Endothelial cell of umbilical vein (primary cell): ENCODE measurements at regions not wholly inside any gene's neighbourhood (a gene's known extent, or its start where the extent isn't known, plus 50 kb on each side); places are given as distances from the start of the nearest gene placed in this dataset.

ENCODE experiments used
- BruUV-seq: library from RNA; stranded (reverse); fragments of 400-500 nt; replicated peaks from 2 replicates; lab custom pipeline; 2021; lab: Mats Ljungman, UMichigan
- CTCF ChIA-PET: fragments of 300-600, 350-600 bp; sonication (Branson Sonifier 250); formaldehyde crosslinking; loops from one replicate; lab custom pipeline; 2021; ENCODE audit warnings: antibody characterized with exemption, inconsistent platforms; lab: Charles Lee
- POLR2A ChIA-PET: fragments of 300-600, 350-600 bp; sonication (Branson Sonifier 250); formaldehyde crosslinking; loops from one replicate; lab custom pipeline; 2021; ENCODE audit warnings: antibody characterized with exemption, inconsistent platforms; lab: Charles Lee
- DNase-seq: peaks from one replicate; pipeline ENCODE4 v3.0.0-alpha.2; 2011; ENCODE audit warnings: low read depth, low spot score
- FAIRE-seq: peaks from 2 replicates; lab custom pipeline; 2011; peaks lifted over from hg19 to GRCh38; lab: Jason Lieb, UNC
- H2AFZ ChIP-seq: 2 replicates; pipeline ENCODE4 v1.6.0; 2012; ENCODE audit warnings: low read depth, low read length, control low read depth, inconsistent platforms
- H3K27ac ChIP-seq: 2 replicates; pipeline ENCODE4 v1.5.1; 2011; ENCODE audit warnings: low read depth, mild to moderate bottlenecking, control low read depth, low read length, moderate library complexity; ENCODE audit not compliant: insufficient read depth
- H3K27me3 ChIP-seq, 2 experiments: 2 replicates each; pipeline versions ENCODE4 v1.6.0 to v1.6.1; 2011; ENCODE audit warnings: low read length in 2 of 2, mixed read lengths in 1 of 2; ENCODE audit not compliant: control insufficient read depth in 2 of 2, insufficient read depth in 2 of 2
- H3K36me3 ChIP-seq, 2 experiments: 2 replicates in 1 of 2; 3 replicates in 1 of 2; pipeline ENCODE4 v1.5.1; 2011; ENCODE audit warnings: low read length in 2 of 2, mild to moderate bottlenecking in 1 of 2, moderate library complexity in 1 of 2; ENCODE audit not compliant: control insufficient read depth in 2 of 2, insufficient read depth in 2 of 2; ENCODE audit errors: extremely low read depth in 1 of 2
- H3K4me1 ChIP-seq: 3 replicates; pipeline ENCODE4 v1.5.1; 2011; ENCODE audit warnings: mild to moderate bottlenecking, low read length; ENCODE audit not compliant: control insufficient read depth, insufficient read depth; ENCODE audit errors: extremely low read depth
- H3K4me2 ChIP-seq: 2 replicates; pipeline ENCODE4 v1.6.1; 2011; ENCODE audit warnings: low read length, control low read depth, mixed read lengths; ENCODE audit not compliant: insufficient read depth
- H3K4me3 ChIP-seq, 3 experiments: fragments of 200-600 bp in 1 of 3; sonication (generic), shearing (Covaris generic) in 1 of 3; replicated peaks in 1 of 3; 2 replicates each; pipeline ENCODE4 v1.5.1; 2011 to 2016; ENCODE audit warnings: control low read depth in 3 of 3, low read length in 3 of 3, mild to moderate bottlenecking in 2 of 3, inconsistent platforms in 1 of 3, low read depth in 1 of 3, moderate library complexity in 1 of 3; ENCODE audit not compliant: insufficient read depth in 1 of 3
- H3K79me2 ChIP-seq: 2 replicates; pipeline ENCODE4 v1.6.0; 2012; ENCODE audit warnings: low read length, inconsistent platforms; ENCODE audit not compliant: control insufficient read depth, insufficient read depth
- H3K9ac ChIP-seq: replicated peaks from 2 replicates; pipeline ENCODE3; 2011; ENCODE audit warnings: low read length, control low read depth; ENCODE audit not compliant: insufficient read depth; ENCODE audit errors: extremely low read depth
- H3K9me1 ChIP-seq: replicated peaks from 3 replicates; pipeline ENCODE4 v1.6.0; 2011; ENCODE audit warnings: mild to moderate bottlenecking, low read length; ENCODE audit not compliant: control insufficient read depth, insufficient read depth; ENCODE audit errors: extremely low read depth
- H3K9me3 ChIP-seq: replicated peaks from 2 replicates; pipeline ENCODE4 v1.5.1; 2012; ENCODE audit warnings: low read length, inconsistent platforms; ENCODE audit not compliant: control insufficient read depth, insufficient read depth
- H4K20me1 ChIP-seq: replicated peaks from 2 replicates; pipeline ENCODE3; 2011; ENCODE audit warnings: mild to moderate bottlenecking, low read length; ENCODE audit not compliant: control insufficient read depth, insufficient read depth; ENCODE audit errors: extremely low read depth
- CTCF ChIP-seq, 2 donors: IDR thresholded peaks; 1 replicate in 1 of 2; 2 replicates in 1 of 2; pipeline ENCODE4 v1.5.1; 2011; ENCODE audit warnings: low read length in 2 of 2, mild to moderate bottlenecking in 2 of 2, moderate library complexity in 2 of 2, control low read depth in 1 of 2, inconsistent platforms in 1 of 2, low read depth in 1 of 2; ENCODE audit not compliant: insufficient read depth in 1 of 2; ENCODE audit errors: extremely low read depth in 1 of 2
- EZH2 ChIP-seq: IDR thresholded peaks from 2 replicates; pipeline ENCODE4 v1.6.1; 2012; ENCODE audit warnings: borderline replicate concordance, low read depth, mild to moderate bottlenecking, moderate library complexity, low read length, inconsistent platforms; ENCODE audit not compliant: severe bottlenecking
- FOS ChIP-seq: IDR thresholded peaks from 2 replicates; pipeline ENCODE4 v1.6.1; 2011; ENCODE audit warnings: mild to moderate bottlenecking, low read length, moderate library complexity, borderline replicate concordance; ENCODE audit not compliant: insufficient read depth
- GATA2 ChIP-seq: IDR thresholded peaks from 2 replicates; pipeline ENCODE4 v1.7.0; 2011; ENCODE audit warnings: low read depth, mild to moderate bottlenecking, moderate library complexity, mixed read lengths, low read length; ENCODE audit not compliant: insufficient read length, insufficient read depth
- JUN ChIP-seq: IDR thresholded peaks from 2 replicates; pipeline ENCODE4 v1.6.1; 2011; ENCODE audit warnings: borderline replicate concordance, low read depth; ENCODE audit not compliant: insufficient read length, insufficient read depth
- MAX ChIP-seq: IDR thresholded peaks from 2 replicates; pipeline ENCODE4 v1.6.1; 2011; ENCODE audit not compliant: insufficient read depth, insufficient read length
- MYC ChIP-seq: IDR thresholded peaks from one replicate; pipeline ENCODE4 v1.6.1; 2011; ENCODE audit warnings: mild to moderate bottlenecking, low read depth, low read length
- POLR2A ChIP-seq: IDR thresholded peaks from 2 replicates; pipeline ENCODE4 v1.6.1; 2012; ENCODE audit warnings: low read depth, mild to moderate bottlenecking, control low read depth, low read length
- POLR2AphosphoS5 ChIP-seq: IDR thresholded peaks from 2 replicates; pipeline ENCODE4 v1.6.1; 2012; ENCODE audit warnings: low read depth, mild to moderate bottlenecking, control low read depth, low read length, moderate library complexity; ENCODE audit not compliant: insufficient read depth
- dilution Hi-C: fragments of 300-500 bp; cut with MboI; formaldehyde crosslinking; loops from one replicate; pipeline ENCODE4 v1.15.0; 2019; ENCODE audit warnings: low sequenced_read_pairs; ENCODE audit not compliant: extremely low pct_ligation_motif_present
- intact Hi-C: fragments of 100-400 bp; cut with micrococcal nuclease; formaldehyde crosslinking; loops from one replicate; pipeline ENCODE4 v1.10.0; 2022

GRCh38 chr18:30265190-30265589, 777.4 kb downstream of the DSC3 start:
- dilution Hi-C loops: no loop called here
- H3K27me3 ChIP-seq: no peaks in the 10 kb centered on the region
- no peak overlapping the region for H2AFZ ChIP-seq
- CTCF ChIA-PET: interaction anchor here (0.8 to 3.3 kb wide), 2 partner anchors 15 to 391 kb away, joined by 3 to 10 read pairs; no protein-coding TSS in a partner anchor
- H3K27ac ChIP-seq: no peak overlapping the region
- intact Hi-C loops: no loop called here
- no peaks in the 10 kb centered on the region for H3K79me2 ChIP-seq
- H4K20me1 ChIP-seq: no peaks in the 10 kb centered on the region
- no peak overlapping the region for H3K4me2 ChIP-seq
- POLR2A ChIA-PET: no interaction called here
- H3K4me1 ChIP-seq: no peaks in the 10 kb centered on the region
- no peak for DNase-seq
- H3K9me3 ChIP-seq: no peaks in the 10 kb centered on the region
- no peak for FAIRE-seq
- no peak overlapping the region for H3K4me3 ChIP-seq
- no peaks in the 10 kb centered on the region for H3K9me1 ChIP-seq
- no TSS peak for BruUV-seq
- TF ChIP-seq CTCF (IDR thresholded peaks at IDR 0.05; ENCODE audit: extremely low read depth in 1 of 2, insufficient read depth in 1 of 2, low read depth in 1 of 2, low read length in 2 of 2): no peak
- TF ChIP-seq POLR2A: no peak
- TF ChIP-seq POLR2AphosphoS5: no peak
- TF ChIP-seq MYC: no peak
- TF ChIP-seq MAX: no peak
- TF ChIP-seq EZH2: no peak
- no peak for TF ChIP-seq FOS
- no peak for TF ChIP-seq JUN
- no peak for TF ChIP-seq GATA2
- H3K36me3 ChIP-seq: no peaks in the 10 kb centered on the region
- no peak overlapping the region for H3K9ac ChIP-seq
